Bone marrow (tissue), 2 donors: ENCODE measurements at regions not wholly inside any gene's neighbourhood (a gene's known extent, or its start where the extent isn't known, plus 50 kb on each side); places are given as distances from the start of the nearest gene placed in this dataset.
"Not testable (repeated sequence)": the region's sequence is repeated elsewhere in the genome, so short reads cannot be mapped to it uniquely, and the experiment has no call there.

Source experiments
- DNase-seq, 2 donors: peaks; one replicate each; lab custom pipeline; 2025; lab: John Stamatoyannopoulos, UW

DNA sequence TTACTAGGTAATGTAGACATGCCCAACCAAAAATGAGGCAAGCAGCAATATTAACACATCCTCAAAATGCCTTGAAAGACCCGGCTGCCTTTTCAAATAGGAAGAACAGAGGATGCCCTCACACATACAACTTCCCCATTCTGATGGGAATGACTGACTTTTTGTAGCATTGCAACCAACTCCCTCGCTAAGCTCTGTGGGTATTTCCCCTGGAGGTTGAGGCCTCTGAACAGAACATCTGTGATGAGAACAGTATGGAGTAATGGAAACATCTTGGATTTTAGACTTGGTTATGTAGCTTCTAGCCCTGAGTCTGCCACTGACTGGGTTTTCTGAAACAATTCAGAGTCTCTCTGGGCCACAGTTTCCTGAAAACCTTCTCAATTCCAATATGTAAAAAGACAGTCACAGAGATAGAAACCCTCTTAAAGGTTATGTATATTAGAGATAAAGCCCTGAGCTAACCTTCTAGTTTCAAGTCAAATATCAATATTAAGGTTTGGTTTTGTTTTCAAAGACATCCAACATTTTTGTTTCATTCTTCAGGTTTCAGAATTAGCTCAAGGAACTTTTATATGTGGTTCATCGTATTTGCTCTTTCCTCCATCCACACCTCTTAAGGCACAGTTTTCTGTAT lies 311.5 kb downstream of the SETD4 start:
- DNase-seq = peak in 1 of 2 donors; percentile 50

DNA sequence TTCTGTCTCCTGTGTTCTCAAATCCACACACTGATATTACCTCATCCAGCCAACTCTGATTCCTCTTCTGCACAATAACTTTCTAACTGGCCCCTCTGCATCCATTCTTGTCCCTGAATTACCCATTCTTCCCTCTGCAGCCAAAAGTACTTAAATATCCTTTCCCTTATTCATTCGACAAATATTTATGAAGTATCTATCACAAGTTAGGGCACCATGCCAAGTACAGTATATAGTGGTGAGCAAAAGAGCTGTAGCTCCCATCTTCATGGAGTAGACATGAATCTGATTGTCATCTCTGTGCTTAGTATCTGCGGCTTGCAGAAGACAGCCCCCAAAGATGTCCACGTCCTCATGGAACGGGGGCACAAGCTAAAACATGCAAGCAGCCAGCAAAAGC lies 316.8 kb downstream of the SETD4 start:
- DNase-seq = no peak

DNA sequence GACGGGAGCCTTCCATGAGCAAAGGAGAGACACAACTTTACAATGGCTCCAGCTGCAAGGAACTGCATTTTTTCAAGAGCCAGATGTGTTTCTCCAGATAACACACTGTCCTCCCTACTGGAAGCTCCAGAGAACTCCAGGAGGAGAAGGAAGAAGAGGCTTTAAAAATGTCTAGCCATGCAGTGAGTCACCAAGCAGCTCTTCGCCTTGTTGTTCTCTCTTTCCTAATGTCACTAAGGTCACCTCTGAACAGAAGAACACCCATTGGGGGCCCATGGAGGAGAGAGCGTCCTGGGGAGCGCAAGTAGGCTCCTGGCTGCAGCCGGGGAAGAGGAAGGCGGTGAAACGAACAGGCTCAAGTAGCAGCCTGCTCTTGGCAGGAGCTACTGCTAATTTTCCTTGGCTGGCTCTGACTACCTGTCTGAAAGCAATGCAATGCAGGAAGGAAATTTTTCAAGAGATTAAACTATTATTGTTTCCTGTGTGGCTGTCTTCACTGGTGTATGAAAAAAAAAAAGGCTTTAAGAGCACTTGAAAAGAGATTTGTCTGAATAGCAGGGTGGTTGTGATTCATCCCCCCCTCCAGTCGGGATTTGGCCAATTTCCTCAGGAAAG lies 321.9 kb downstream of the SETD4 start:
- no peak for DNase-seq

DNA sequence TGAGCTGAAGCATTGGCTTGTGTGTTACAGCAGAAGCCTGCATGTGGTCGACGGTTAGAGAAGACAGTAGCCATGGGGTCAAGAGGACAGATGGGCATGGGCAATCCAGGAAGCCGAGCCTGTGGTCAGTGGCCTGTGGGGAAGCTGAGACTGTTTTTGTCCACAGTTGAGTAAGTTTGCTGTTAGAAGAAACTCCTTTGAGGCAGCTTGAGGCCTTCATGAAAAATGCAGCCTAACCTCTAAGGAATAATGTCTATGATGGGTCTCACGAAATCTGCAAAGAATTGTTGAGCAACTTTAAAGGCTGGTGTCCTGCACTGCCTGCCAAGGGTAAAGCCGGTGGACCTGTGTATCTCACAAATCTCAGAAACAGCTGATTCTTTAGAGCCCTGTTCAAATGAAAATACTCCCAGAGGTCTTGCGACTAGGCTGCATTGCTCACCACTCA lies 322.4 kb downstream of the SETD4 start:
- DNase-seq = no peak

DNA sequence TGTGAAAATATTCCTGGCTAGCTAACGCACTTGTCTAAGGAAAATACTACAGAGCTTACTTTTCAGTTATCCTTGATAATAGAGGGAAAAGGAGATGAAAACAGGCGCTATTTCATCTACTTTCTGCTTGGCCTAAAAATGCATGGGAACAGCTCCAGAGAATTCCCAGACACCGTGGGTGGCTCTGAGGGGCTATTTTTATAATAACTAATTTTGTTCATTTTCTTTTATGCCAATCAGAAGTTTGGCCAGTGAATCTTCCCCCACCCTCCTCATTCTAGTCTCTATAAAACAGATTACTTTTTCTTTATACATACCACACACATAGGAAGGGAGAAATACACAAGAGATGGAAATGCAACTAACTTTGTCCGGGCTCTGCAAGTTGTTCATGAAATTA lies 322.9 kb downstream of the SETD4 start:
- no peak for DNase-seq

DNA sequence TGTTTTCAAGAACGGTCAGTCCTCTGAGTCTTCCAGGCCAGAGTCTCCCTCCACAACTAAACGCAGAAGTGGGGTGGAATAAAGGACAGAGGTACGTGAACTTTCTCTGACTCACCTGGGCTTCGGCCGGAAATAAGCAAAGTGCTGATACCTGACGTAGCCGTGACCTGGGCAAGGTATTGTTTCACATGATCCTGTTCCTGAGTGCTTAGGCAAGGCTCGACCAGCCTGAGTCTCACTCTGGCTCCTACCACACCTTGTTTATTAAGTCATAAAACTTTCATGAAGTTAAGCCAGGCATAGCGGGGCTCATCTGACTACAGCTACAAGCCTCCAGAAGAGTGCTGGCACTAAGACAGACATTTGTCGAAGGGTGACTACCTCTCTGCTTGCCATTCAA lies 327.5 kb downstream of the SETD4 start:
- DNase-seq = no peak

DNA sequence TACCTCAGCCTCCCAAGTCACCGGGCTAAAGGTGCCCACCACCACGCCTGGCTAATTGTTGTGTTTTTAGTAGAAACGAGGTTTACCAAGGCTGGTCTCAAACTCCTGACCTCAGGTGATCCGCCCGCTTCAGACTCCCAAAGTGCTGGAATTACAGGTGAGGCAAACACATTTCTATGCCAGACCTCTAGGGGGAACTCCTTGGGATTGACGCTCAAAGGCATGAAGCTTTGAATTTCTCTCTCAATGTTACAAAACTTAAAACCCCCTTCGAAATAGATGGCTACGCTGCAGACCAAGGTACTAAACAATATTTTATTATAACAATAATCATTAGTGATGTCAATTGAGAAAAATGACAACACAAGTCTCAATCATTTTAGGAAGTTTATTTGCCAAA lies 330.0 kb downstream of the SETD4 start:
- DNase-seq = no peak

DNA sequence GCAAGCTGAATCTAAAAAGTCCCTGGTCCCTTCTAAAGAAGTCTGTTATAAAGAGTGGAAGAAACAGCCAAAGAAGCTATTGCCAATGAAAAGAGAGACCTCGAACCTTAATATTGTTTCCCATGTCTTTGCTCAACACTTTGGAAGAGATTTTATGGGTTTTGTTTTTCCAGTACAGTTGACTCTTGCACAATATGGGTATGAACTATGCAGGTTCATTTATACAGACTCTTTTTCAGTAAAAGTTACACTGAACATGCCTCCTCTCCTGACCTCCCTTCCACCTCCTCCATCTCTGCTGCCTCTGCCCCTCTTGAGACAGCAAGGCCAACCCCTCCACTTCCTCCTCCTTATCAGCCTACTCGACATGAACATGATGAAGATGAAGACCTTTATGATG lies 332.5 kb downstream of the SETD4 start:
- no peak for DNase-seq

DNA sequence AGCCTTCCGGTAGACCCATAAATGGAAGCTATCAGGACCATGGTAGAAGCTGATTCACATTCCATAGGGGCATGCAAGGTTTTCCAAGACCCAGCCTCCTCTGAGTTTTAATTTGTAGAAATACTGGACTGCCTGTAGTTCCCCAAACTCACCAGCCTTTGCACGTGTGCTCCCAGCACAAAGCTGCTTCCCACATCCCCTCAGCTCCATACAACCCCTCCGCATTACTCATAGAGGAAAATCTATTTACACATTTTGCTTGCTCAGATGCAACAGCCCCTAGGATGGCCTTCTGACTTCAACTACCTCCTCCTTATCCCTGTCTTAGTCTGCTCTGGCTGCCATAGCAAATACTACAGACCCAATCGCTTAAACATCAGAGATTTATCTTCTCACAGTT lies 336.2 kb downstream of the SETD4 start:
- no peak for DNase-seq

DNA sequence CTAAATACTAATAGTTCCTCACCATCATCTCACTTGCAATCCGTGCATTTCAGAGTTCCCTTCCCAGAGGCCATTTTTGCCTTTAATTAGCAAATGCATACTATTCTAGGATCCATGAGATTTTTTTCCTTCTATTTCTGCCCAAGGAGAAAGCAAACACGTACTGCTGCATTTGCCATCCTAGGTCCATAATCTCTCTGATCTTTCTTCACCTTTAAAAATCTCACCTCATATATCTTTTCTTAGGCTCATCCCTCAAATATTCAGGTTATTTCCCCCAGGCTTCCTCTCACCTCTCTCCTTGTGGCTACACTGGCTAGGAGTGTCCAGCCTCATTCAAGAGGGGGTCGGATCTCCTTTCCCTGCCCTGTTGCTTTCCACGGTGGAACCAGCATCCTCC lies 338.6 kb downstream of the SETD4 start:
- no peak for DNase-seq

DNA sequence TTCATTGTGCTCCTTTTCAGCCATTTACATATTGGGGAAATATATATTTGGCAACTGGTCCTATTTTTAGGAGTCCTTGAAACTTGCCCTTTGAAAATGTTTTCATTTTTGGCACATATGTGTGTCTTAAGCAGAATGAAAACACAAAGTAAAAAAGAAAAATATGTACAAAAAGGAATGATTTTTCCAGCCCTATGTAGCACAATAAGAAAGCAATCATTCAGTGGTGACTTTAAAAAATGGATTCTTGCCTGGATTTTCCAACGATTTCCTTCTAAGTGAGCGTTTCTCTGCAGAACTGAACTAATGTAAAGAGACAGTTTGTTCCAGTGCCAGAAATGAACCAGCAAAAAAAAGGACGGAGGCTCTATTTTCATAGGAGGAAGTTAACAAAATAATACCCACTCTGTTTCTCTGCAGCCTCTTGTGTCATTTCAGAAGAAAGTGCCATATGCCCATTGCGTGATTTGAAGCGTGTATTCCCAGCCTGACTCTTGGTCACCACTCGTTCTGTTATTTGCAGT lies 340.1 kb downstream of the SETD4 start:
- DNase-seq = peak in 1 of 2 donors; percentile 37

DNA sequence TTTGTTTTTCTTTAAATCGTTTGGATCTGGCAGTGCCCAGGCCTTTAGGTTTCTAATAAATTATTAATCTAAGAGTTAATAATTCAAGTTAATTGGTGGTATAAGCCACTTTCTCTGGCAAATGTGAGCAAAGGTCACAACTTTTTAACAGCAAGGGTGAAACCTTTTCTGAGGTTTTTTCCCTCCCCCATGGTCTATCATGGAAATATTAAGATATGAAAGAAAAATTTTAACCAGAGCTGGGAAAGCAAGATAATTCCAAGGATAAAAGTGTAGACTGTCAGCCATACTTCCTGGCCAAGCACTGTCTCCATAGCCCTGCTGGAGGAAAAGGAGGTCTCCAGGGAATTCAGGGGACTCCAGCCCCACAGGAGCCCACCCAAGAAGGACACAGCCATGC lies 341.2 kb downstream of the SETD4 start:
- DNase-seq = no peak

DNA sequence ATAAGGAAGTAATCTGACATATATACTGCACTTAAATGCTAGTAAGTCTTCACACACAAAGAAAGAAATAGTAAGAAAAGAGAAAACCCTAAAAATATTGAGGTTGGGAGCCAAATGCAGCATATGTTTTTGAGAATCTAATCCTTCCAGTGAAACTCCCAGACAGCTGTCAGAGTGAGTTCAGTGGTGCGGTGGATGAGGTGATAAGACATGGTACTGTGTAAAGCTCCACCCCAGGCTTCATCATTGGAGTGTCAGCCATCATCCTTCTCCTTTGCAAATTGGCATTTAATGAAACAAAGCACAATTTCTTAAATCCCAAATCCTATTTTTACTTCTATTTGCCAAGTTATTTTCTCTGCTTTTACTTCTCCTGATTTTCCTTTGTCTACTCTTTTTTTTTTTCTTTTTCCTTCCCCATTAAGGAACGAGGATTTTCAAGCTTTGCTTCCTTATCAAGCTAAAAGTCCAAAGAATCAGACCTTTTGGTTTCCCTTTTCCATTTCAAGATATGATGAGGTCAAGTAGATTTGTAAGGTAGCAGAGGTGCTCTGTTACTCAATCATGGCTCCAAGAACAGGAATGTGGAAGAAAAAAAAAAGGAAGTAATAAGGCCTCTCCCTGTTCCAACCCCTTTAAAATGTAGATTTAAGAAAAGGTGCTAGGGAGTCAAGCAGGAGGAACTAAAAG lies 343.3 kb downstream of the SETD4 start:
- no peak for DNase-seq

DNA sequence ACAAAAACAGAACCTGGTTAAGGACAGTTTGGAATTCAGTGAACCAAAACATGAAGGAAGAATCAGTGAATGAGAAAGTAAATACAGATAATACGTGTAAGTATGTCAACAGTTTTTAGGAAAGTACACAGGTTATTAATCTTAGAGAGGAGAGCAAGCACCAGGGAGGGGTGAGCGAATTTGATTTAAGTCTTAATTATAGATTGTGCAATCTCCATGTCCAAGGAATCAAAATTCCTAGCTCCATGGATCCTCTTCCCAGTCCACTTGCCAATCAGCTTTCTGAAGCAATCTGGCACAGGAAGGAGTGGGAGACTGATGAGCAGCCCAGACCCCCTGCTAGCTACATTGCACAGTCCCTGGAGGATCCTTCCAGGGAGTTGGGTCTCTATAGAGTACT lies 346.4 kb downstream of the SETD4 start:
- DNase-seq = no peak

DNA sequence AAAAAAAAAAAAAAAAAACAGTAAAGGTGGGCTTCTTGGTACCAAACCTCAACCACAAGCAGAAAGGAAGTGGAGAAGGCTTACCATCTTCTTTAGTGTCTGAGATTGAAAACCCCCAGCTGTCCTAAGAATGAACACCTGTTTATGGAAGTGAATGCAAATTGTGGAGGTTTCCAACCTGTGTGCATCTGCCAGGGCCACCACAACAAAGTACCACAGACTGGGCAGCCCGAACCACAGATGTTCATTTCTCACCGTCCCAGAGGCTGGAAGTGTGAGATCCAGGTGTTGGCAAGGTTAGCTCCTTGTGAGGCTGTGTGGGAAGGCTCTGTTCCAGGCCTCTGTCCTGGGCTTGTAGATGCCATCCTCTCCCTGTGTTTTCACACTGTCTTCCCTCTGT lies 348.7 kb downstream of the SETD4 start:
- DNase-seq = no peak

DNA sequence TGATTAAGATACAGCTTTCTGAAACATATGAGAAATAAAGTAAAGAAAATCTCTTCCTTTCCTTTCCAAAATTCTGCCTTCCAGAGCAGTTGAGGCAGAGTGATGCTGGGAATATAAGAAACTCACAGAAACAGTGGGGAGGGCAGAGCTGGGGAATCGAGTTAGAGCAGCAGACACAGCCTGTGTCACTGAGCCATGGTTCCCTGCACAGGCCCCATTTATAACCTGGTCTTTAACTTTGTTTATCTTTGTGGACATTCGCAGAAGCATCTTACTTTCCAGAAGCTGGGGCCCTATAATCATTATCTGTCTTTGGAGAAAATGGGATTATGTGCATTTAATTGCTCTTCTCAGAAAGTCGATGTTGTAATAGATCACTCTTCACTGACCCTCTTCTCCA lies 349.1 kb downstream of the SETD4 start:
- no peak for DNase-seq

DNA sequence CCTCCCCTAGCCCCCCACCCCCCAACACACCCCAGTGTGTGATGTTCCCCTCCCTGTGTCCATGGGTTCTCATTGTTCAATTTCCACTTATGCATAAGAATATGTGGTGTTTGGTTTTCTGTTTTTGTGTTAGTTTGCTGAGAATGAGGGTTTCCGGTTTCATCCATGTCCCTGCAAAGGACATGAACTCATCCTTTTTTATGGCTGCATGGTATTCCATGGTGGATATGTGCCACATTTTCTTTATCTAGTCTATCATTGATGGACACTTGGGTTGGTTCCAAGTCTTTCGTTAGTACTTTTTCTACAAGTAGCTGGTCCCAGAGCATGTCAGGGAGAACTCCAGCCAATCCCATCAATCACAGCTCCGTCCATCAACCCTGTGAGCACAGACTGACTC lies 350.3 kb downstream of the SETD4 start:
- DNase-seq = not testable (repeated sequence)

DNA sequence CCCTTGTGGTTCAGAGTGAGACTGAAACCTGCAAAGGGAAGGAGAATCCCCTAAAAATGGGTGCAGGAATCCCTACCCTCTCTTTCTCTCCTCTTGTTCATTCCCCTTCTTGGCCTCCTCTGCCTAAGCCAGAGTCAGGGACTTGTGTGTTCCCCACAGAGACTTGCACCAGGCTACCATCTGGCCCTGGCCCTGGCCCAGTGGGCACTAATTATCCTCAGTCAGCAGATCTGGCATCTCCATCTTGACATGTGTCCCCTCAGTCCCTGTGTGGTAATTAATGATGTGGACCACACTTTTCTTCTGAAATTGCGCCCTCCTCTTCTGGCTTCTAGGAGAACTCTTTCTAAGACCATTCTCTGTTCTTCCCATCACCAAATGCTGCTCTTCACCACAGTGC lies 354.4 kb downstream of the SETD4 start:
- DNase-seq = no peak

DNA sequence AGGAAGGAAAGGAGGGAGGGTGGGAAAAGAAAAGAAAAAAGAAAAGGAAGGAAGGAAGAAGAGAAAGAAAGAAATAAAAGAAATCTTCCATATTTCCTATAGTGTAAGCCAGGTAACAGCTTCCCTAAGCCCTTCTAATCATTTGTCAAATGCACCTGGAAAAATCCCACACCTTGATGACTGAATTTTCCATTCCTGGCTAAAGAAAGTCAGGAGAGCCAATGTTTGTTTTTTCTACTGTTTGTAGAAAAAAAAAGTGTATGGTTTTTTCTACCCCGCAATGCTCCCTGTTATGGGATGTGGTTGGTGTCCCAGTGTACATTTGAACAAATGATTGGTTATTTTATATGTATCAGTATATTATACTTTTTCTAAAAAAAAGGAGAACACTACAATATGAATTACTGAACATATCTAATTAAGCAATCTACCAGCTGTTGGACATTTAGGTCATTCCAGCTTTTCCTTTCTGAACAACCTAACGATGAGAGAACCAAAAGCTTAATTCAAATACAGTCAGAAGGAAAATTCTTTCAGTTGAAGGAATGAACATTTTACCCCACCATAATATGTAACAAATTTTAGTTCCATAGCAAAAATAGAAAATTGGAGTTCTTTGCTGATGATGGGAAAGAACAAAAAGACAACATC lies 355.0 kb downstream of the SETD4 start:
- no peak for DNase-seq

DNA sequence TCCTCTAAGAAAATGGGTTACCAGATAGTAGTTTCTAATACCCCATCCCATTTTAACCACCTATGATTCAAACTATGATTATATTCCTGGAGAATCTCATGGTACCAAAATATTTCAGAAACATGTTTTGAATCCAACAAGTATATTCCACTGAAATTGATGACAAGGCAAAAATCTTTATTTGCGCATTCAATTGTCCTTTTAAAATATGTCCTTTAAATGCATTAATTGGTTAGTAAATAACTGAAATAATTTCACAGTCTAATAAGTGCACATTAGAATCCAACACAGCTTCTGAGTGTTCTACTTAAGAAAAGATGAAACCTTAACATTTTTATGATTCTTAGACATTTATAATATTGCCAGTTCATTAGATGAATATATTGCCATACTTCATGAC lies 356.6 kb downstream of the SETD4 start:
- DNase-seq = no peak

DNA sequence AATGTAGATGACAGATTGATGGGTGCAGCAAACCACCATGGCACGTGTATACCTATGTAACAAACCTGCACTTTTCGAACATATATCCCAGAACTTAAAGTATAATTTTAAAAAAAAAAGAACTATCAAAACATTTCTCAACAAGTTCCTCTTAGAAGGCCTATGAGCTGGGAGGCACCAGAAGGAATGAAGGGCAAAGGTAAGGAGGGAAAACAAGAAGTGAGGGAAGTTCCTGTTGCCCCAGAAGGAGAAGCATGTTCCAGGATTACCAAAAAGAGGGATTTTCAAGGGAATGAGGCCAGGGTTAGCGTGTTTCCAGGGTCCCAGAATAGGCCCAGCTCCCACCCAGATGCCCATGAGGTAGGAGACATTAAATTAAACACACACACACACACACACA lies 361.0 kb downstream of the SETD4 start:
- DNase-seq = no peak

DNA sequence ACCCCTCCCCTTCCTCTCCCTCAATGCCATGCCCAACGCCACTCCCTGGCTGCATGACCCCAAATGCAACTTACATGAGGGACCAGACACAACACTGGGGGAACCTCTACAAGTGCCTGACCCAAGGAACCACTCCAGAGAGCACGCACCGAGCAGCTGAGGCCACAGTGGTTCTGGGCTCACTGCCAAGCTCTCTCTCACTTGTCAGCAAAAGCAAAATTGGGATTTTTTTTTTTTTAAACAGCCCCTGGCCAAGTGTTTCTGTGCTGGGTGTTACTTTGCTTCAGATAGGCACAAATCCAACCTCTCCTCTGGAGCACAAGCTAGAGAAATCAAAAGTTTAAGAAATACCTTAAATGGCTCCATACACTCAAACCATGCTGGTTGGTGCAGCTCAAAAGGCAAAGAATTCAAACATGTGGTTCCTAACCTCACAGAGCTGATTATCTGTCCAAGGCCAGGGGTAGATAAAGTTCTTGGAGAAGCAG lies 363.0 kb downstream of the SETD4 start:
- DNase-seq = no peak

DNA sequence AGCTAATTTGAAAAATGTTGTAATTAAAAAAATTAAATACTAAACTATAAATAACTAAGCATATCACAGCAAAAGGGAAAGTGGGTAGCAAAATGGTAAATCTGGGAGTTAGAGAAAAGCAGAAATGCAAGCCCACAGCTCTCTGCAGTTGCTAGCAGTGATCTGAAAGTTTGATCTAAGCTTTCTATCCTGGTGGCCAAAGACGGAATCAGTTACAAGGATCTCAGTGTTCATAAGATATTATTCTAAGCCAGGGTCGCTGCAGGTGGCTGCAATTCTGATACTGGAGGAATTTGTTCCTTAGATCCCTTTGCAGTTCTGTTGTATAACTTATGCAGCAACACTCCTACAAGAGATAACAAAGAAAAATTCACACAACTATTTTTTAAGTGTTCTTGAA lies 363.7 kb downstream of the SETD4 start:
- no peak for DNase-seq
